Embryonic facial prominence (tissue), 1 donor: ENCODE measurements at regions not wholly inside any gene's neighbourhood (a gene's known extent, or its start where the extent isn't known, plus 50 kb on each side); places are given as distances from the start of the nearest gene placed in this dataset.

Source experiments
- DNase-seq: peaks from one replicate; pipeline ENCODE4 v3.0.0-alpha.2; 2016; ENCODE audit errors: extremely low spot score

- DNase-seq: no peak
These were observed 401.3 kb upstream of the KIF2A start for GRCh38 chr5:61904730-61905129.

DNA sequence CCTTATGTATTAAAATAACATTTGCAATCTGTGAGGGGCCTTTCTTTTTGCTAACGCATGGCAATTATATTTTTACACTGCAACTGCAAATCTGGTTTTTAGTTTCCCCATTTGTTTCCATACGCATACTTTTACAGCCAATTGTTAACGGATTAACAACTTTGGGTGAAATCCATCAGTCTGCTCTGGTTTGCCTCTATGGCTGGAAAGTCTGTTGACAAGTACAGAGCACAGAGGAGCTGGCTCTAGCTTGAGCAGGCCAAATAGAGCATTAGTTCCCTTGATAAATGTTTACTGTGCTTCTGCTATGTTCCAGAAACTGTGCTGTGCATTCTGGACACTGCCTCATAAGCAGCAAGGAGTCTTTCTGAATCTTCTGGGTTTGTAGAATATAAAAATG is 400.4 kb upstream of the KIF2A start:
- no peak for DNase-seq

GRCh38 chr5:61906820-61907219 is 399.2 kb upstream of the KIF2A start:
- DNase-seq: no peak

DNA sequence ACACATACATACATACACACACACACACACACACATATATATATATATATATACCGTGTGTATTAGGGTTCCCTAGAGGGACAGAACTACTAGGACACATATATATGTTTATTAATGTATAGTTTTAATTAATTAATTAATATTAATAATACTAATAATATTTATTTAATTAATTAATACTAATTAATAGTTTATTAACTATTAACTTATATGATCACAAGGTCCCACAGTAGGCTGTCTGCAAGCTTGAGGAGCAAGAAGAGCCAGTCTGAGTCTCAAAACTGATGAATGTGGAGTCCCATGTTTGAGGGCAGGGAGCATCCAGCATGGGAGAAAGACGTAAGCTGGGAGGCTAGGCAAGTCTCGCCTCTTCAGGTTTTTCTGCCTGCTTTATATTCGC is 398.0 kb upstream of the KIF2A start:
- DNase-seq: no peak

DNA sequence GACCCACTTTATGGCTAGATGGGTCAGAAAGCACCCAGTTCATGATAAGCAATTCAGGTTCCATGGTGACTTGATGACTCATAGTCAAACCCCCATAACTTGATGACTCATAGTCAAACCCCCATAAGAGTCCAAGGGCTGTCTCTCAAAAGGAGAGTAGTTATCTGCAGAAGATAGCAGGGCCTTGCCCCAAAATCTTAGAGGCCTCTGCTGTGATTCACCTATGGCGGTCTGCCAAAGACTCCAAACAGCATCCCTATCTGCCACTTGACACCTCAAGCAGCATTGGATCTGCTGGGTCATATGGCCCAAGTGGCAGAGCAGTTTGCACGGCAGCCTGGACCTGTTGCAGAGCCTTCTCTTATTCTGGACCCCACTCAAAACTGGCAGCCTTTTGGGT is 395.2 kb upstream of the KIF2A start:
- DNase-seq: no peak

DNA sequence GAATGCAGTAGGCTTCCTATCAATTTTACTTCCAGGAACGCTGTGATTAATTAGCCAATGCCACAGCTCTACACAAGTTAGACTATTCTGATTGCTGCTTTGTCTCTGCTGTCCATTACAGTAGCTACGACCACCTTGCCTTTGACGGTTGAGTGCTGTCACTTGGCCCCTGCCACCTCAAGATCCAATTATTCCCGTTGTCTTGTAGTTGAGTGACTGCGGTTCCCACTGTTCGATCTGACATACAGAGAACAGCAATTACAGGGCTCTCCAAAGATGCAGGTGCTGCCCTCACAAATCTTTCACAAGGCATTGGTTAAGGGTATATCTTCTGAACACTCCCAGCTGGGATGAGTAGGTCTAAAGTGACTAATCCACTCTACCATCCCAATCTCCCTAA is 393.4 kb upstream of the KIF2A start:
- no peak for DNase-seq

DNA sequence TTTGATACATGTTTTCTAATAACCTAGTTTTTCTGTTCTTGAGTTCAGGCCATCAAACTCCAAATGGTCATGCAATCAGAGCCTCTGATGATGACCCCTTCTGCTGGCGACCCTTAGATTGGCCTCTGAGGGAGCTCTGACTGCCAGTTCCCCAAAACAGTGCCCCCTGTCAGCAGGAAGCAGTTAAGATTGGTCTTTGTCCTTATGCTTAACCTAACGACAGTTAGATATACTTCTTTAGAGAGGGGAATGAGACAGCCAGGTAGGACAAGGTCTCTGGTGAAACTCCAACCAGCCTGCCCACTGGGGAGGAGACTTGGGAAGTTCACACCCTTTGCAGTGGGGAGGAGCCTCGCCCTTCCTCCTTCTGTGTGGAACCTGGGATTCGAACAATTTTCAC is 390.4 kb upstream of the KIF2A start:
- no peak for DNase-seq

DNA sequence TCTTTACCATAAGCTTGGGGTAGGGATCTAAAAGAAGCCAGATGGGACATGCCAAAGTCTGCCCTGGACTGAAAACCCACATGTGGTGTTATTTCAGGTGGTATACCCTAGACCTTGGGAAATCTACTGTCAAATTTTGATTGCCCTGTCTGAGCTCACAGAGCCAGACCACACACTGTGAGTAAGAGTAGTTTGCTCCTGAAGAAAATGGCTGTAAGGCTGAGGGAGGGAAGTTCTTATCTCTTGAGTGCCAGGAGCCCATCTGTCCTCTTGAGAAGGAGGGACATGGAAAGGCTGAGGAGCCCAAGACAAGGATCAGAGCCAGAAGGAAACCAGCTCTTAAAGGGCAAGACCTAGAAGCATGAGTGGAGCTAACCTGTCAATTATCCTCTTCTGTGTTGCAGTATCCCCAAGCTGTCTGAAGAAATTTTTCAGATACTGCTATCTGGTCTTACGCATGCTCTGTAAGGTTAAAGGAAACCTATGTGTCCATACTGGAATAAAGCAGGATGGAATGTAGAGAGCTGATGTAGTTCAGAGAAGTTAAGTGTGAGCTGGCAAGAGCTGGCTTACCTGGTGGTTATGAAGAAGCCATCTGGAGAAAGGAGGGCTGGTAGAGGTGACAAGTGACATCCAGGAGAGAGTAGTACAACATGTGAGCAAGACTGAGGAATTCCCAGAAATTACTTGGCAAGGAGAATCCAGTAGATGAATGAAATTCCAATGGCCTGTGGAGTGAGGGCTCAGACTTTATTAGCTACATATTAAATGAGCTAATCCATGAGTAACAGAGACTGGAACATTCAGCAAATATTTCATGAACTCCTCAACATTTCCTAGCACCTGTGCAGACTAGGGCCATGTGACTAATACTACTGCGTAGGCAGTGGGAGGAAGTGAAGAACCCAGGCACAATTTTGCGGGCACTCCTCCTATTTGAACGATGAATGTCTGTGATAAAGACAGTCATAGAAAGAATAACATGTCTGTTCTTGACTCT is 389.1 kb upstream of the KIF2A start:
- DNase-seq: no peak

- DNase-seq: no peak
These were observed 387.4 kb upstream of the KIF2A start for GRCh38 chr5:61918611-61919010.

- DNase-seq: no peak
These were observed 386.1 kb upstream of the KIF2A start for GRCh38 chr5:61919920-61920319.

GRCh38 chr5:61924251-61924650 is 381.8 kb upstream of the KIF2A start:
- DNase-seq: no peak

GRCh38 chr5:61926911-61927310 is 379.1 kb upstream of the KIF2A start:
- DNase-seq: no peak

GRCh38 chr5:61931236-61931635 is 374.8 kb upstream of the KIF2A start:
- DNase-seq: no peak

- no peak for DNase-seq
These were observed 372.0 kb upstream of the KIF2A start for GRCh38 chr5:61933787-61934626.

DNA sequence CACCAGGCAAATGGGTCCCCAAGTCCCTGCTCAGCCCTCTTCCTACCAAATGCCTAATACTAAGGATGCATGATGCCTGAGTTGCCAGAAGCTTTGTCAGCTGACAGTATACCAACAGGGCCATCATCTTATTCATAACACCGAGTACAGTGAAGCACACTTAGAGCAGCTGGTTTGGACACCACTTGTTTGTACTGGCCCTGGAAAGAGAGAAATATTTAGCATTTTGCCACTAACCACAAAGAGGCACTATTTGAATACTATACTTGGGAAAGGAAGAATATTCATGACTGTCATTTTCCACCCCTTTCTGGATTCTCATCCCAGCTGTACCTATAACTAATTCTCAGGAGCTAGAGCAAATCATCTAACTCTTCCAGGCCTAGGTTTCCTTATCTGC is 364.4 kb upstream of the KIF2A start:
- DNase-seq: no peak

- no peak for DNase-seq
These were observed 363.4 kb upstream of the KIF2A start for GRCh38 chr5:61942462-61943049.

GRCh38 chr5:61943713-61944112 is 362.3 kb upstream of the KIF2A start:
- DNase-seq: no peak

GRCh38 chr5:61948151-61948550 is 357.9 kb upstream of the KIF2A start:
- no peak for DNase-seq

DNA sequence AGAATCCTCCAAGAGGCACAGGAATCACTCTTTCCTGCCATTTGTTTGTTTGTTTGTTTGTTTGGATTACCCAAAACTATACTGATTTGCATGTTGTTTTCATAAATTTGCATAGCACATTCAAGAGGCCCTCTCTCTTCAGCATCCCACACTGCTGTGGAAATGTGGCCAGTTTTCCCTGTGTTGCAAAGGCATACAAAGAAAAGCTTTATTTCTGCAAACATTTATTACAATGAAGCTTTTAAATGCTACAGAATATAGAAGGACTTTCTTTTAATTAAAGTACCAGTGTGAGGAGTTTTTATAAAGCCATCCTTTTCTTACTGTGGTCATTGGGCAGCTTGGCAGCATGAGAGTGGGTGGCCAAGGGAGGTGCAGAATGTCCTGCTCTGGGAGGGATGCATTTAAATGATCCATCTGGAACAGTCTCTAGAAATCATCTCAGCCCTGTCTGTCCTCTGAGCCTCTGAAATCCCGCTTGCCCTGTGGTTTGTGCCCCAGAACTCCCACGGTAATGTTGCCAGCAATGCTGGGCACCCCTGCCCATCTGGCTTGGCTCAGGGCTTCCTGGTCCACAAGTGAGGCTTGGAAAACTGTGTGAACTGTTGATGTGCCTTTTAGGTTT is 356.8 kb upstream of the KIF2A start:
- DNase-seq: no peak

DNA sequence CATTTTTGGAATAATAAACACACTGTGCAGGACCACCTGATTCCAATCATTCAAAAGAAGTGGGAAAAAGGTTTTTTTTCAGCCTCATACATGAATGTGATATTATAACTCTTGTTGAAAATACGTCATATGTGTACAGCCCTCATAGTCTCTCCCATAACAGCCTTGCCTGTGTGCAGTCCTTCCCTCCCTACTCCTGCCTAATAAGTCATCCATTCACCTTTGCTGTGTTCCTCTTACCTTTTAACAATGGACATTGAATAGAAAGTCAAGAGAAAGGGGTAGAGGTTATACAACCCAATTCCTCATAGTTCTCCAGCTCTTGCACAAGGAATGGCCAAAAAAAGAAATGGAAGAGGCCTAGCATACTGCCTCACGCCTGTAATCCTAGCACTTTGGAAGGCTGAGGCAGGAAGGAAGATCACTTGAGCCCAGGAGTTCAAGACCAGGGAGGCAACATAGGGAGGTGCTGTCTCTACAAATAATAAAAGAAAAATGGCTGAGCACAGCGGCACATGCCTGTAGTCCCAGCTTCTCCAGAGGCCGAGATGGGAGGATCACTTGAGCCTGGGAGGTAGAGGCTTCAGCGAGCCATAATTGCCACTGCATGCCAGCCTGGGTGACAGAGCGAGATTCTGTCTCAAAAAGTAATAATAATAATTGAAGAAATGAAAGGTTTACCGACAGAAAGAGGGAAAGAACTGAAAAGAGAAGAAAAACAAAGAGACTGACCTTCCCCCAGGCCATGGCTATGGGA is 356.1 kb upstream of the KIF2A start:
- no peak for DNase-seq

DNA sequence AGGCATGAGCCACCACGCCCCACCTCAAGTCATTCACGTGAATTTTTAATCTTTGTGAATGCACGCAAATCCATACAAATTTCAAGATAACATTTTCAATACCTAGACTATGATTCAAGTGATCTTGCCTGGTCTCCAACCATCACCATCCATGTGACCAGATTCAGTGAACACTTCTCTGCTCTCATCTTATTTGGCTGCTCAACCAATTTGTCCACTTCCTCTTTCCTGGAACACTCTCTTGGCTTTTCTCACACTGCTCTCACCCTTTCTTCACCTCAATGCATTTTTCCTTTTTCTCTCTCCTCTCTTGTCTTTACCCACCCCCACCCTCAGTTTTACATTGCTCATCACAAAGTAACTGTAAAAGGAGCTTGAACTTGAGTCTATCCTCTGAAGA is 354.7 kb upstream of the KIF2A start:
- DNase-seq: no peak
